ENCODE measurements at regions not wholly inside any gene's neighbourhood (a gene's known extent, or its start where the extent isn't known, plus 50 kb on each side); places are given as distances from the start of the nearest gene placed in this dataset.

GRCh38 chr4:13266687-13267086 lies 217.5 kb downstream of the RAB28 start:
- Histone ChIP-seq H3K27ac (ENCODE audit: low read depth, low read length) (no peak overlapping the region), H3K9ac (ENCODE audit: extremely low read depth, low read length, poor library complexity, severe bottlenecking) (no peak overlapping the region), H3K36me3 (ENCODE audit: control insufficient read depth, insufficient read depth, low read length) (no peaks in the 10 kb centered on the region), H3K4me3 (ENCODE audit: low read length) (no peak overlapping the region), H3K4me1 (ENCODE audit: control insufficient read depth, insufficient read depth, low read length) (peaks cover under 1% of the 10 kb centered on the region), H3K9me3 (ENCODE audit: control insufficient read depth, low read length) (no peaks in the 10 kb centered on the region), H3K27me3 (ENCODE audit: control insufficient read depth, insufficient read depth, low read length, poor library complexity, severe bottlenecking) (no peaks in the 10 kb centered on the region)
- H3K27ac Mint-ChIP-seq: no peak overlapping the region
- DNase-seq: no peak
- no peaks in the 10 kb centered on the region for H3K36me3 Mint-ChIP-seq (ENCODE audit: low read depth)
- H3K4me1 Mint-ChIP-seq: peaks cover 8% of the 10 kb centered on the region
- no peaks in the 10 kb centered on the region for H3K27me3 Mint-ChIP-seq (ENCODE audit: insufficient read depth)
- H3K9me3 Mint-ChIP-seq: peaks cover 4% of the 10 kb centered on the region
- WGBS, 2 experiments (ENCODE audit: insufficient coverage in 1 of 2, insufficient read length in 1 of 2): 84 to 89% methylated on average over 3 of the region's 3 CpGs
- TF ChIP-seq CTCF (conservative IDR thresholded peaks at IDR 0.05): no peak
- no peak overlapping the region for H3K4me3 Mint-ChIP-seq

- H3K27ac Mint-ChIP-seq: no peak overlapping the region
- 90 to 96% methylated on average over 4 of the region's 4 CpGs for WGBS, 2 experiments (ENCODE audit: insufficient coverage in 1 of 2, insufficient read length in 1 of 2)
- Histone ChIP-seq H3K4me3 (ENCODE audit: low read length) (no peak overlapping the region), H3K27me3 (ENCODE audit: control insufficient read depth, insufficient read depth, low read length, poor library complexity, severe bottlenecking) (no peaks in the 10 kb centered on the region), H3K4me1 (ENCODE audit: control insufficient read depth, insufficient read depth, low read length) (peaks cover 7% of the 10 kb centered on the region), H3K27ac (ENCODE audit: low read depth, low read length) (no peak overlapping the region), H3K9me3 (ENCODE audit: control insufficient read depth, low read length) (no peaks in the 10 kb centered on the region), H3K36me3 (ENCODE audit: control insufficient read depth, insufficient read depth, low read length) (no peaks in the 10 kb centered on the region), H3K9ac (ENCODE audit: extremely low read depth, low read length, poor library complexity, severe bottlenecking) (no peak overlapping the region)
- no peaks in the 10 kb centered on the region for H3K9me3 Mint-ChIP-seq
- no peak overlapping the region for H3K4me3 Mint-ChIP-seq
- DNase-seq: no peak
- H3K36me3 Mint-ChIP-seq (ENCODE audit: low read depth): no peaks in the 10 kb centered on the region
- TF ChIP-seq CTCF (conservative IDR thresholded peaks at IDR 0.05): no peak
- no peaks in the 10 kb centered on the region for H3K27me3 Mint-ChIP-seq (ENCODE audit: insufficient read depth)
- H3K4me1 Mint-ChIP-seq: peaks cover 13% of the 10 kb centered on the region
These were observed 220.1 kb downstream of the RAB28 start for GRCh38 chr4:13263967-13264525.

GRCh38 chr4:13262816-13263215 lies 221.3 kb downstream of the RAB28 start:
- peaks cover 7% of the 10 kb centered on the region for H3K4me1 ChIP-seq (ENCODE audit: control insufficient read depth, insufficient read depth, low read length)
- H3K9me3 ChIP-seq (ENCODE audit: control insufficient read depth, low read length): no peaks in the 10 kb centered on the region
- WGBS, 2 experiments (ENCODE audit: insufficient coverage in 1 of 2, insufficient read length in 1 of 2): 97 to 100% methylated on average over 3 to 8 of the region's 8 CpGs
- H3K27me3 Mint-ChIP-seq (ENCODE audit: insufficient read depth): no peaks in the 10 kb centered on the region
- H3K4me1 Mint-ChIP-seq: peaks cover 11% of the 10 kb centered on the region
- H3K27me3 ChIP-seq (ENCODE audit: control insufficient read depth, insufficient read depth, low read length, poor library complexity, severe bottlenecking): no peaks in the 10 kb centered on the region
- no peak for TF ChIP-seq CTCF (conservative IDR thresholded peaks at IDR 0.05)
- no peaks in the 10 kb centered on the region for H3K9me3 Mint-ChIP-seq
- no peak overlapping the region for H3K27ac Mint-ChIP-seq
- no peaks in the 10 kb centered on the region for H3K36me3 Mint-ChIP-seq (ENCODE audit: low read depth)
- H3K4me3 Mint-ChIP-seq: no peak overlapping the region
- no peak overlapping the region for H3K4me3 ChIP-seq (ENCODE audit: low read length)
- H3K9ac ChIP-seq (ENCODE audit: extremely low read depth, low read length, poor library complexity, severe bottlenecking): no peak overlapping the region
- no peak overlapping the region for H3K27ac ChIP-seq (ENCODE audit: low read depth, low read length)
- no peaks in the 10 kb centered on the region for H3K36me3 ChIP-seq (ENCODE audit: control insufficient read depth, insufficient read depth, low read length)
- no peak for DNase-seq
